ENCODE measurements at regions not wholly inside any gene's neighbourhood (a gene's known extent, or its start where the extent isn't known, plus 50 kb on each side); places are given as distances from the start of the nearest gene placed in this dataset.

DNA sequence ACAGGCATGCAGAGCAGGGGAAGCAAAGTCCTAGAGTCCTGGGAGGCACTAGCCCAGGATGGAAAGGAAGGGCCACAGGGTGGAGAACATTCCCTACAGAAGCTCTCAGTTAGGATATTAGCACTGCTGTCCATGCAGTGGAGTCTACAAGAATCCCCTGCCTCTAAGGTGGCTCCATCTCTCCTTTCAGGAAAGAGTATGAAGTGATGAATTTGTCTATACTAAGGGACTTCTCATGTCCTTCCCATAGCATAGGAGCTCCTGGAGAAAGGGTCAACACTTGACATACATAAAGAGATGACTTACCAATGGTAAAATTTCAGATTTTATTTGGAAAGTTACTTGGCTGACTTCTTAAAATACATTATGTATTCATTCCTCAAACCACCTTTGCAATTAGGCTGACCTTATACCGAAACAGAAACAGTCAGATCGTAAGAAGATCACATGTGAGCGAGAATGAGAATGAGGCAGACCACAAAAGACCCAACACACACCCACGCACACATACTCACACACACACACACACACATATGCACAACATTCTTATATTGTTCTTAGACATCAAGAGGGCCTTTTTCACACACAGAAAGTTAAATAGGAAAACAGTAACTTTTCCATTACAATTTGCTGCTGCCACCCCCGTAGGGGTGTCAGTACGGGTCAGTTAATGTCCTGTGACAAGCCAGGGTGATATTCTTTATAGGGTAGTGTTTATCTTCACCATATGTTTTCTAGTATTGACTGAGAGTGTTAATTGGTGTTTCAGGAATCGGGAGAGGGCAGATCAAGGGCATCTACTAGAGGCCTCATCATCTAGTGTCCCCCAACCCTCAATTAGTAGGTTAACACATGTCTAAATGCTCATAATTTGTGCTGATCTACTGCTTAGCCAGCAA, 159.4 kb downstream of the FAXC start:
- TF ChIP-seq EZH2phosphoT487 (IDR thresholded peaks at IDR 0.05; ENCODE audit: low read depth) (no peak), CTCF (IDR thresholded peaks at IDR 0.05; ENCODE audit: low read depth, low read length) (no peak)
